ENCODE measurements at regions not wholly inside any gene's neighbourhood (a gene's known extent, or its start where the extent isn't known, plus 50 kb on each side); places are given as distances from the start of the nearest gene placed in this dataset.

DNA sequence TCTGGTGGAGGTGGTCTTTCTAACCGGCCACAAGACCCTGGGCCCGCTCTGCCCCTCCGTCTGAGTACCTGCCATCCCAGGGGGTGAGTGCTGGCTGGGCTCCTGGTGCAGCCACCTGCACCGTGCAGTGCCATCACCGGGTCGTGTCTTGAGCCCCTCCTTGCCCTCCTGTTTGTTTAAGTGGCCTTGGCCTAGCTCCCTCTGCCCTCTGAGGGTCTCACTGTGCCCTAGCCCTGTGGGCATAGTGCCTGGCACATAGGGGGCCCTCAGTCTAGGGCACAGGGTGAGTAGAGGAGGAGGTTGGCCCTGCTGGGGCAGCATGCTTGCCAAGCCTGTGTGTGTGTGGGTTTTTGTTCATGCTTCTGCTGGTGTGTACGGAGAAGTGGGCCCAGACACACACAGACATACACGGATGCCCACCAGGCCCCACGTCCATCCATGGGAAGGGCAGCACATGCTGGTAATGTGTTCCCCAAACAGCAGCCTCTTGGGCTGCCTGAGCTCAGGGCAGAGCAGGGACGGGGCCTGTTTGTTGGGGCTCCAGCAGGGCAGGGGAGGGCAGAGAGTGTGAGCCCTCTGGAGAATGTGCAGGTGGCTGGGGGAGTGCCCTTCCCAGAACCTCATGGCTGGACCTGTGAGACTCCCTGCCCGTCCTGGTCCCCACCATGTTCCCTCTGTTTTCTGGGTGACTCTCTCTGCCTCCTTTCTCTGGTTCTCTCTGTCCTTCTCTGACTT is 94.6 kb downstream of the GLI2 start:
- DNase-seq: no peak

DNA sequence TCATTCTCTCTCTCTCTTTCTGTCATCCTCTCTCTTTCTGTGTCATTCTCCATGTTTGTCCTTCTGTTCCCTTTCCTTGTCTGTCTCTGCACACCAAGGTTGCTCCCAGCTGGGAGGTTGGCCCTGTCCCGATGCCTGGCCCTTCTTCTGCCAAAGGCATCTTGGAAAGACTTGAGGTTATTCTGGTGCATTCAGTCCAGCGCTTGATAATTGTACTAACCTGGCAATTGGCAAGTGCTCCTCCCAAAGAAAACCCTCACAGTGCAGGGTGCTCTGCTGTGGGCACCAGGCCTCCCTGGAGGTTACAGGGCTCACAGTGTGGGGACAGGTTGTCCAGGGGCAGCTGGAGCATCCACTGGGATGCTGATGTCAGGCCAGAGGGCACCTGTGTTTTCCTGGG is 95.4 kb downstream of the GLI2 start:
- no peak for DNase-seq

DNA sequence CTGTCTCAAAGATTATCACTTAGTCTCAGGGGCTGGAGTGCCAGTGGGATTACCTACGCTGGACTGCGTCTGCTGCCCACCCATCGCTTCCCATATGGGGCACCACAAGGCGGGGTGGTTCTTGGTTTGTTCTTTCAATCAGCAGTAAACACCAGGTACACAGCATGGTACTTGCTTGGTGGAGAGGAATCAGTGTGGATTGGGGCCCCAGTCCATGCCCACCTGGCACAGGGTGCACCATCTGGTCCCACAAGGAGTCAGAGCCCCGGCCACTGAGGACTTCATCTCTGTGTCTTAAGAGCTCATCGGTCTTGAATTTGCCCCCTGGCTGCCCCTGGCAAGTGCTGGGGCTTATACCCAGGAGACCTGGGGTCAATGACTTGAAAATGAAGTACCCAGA is 96.2 kb downstream of the GLI2 start:
- DNase-seq: no peak

- DNase-seq: no peak
Measured at GRCh38 chr2:120832296-120833070, 96.8 kb downstream of the GLI2 start.

- no peak for DNase-seq
Measured at GRCh38 chr2:120833127-120833675, 97.5 kb downstream of the GLI2 start.

GRCh38 chr2:120834206-120834605 is 98.5 kb downstream of the GLI2 start:
- no peak for DNase-seq

DNA sequence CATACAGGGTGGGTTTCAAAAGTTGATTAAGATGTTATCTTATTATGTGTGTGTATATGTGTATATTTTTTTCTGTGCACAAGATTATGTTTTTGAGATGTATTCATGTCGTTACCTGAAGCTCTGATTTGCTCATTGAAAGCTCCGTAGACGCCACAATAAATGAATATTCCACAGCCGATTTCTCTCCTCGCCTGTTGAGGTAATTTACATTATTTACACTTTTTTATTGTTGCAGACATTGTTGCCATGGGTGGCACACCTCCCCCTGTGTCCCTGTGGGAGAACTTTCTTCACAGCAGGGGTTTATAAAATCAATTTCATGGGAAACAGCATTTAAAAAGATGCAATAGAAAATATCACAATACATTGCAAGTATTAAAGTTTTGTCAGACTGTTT is 100.6 kb downstream of the GLI2 start:
- DNase-seq: no peak

DNA sequence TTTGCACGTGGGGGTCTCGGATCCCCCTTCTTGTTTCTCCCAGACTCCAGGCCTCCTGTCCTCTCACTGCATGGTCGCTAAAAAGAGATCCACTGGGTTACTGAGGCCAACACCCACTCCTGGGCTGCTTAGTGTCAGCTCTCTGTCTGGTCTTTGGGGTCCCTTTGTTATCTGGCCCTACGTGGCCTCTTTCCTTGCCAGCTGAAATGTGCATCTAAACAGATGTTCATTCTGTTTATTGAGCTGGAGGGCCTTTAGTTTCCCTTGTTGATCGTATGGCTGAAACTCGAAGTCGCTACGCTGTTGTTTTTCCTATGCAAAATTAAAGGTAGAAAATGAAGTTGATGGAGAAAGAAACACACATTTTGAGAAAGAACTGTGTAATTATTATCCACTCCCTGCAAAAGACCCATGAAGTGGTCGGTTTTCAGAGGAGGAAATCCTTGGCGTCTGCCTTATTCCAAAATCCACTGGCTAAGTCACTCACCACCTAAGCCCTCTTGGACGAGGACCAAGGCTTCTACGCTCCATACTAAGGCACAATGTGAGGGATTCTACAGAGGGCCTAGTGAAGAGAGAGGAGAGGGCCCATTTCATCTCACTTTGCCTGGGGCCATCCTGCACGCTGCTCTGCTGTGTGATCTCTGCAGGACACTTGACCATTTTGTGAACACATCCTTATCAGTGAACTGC is 105.3 kb downstream of the GLI2 start:
- no peak for DNase-seq

- no peak for DNase-seq
Measured at GRCh38 chr2:120842456-120843439, 107.1 kb downstream of the GLI2 start.

DNA sequence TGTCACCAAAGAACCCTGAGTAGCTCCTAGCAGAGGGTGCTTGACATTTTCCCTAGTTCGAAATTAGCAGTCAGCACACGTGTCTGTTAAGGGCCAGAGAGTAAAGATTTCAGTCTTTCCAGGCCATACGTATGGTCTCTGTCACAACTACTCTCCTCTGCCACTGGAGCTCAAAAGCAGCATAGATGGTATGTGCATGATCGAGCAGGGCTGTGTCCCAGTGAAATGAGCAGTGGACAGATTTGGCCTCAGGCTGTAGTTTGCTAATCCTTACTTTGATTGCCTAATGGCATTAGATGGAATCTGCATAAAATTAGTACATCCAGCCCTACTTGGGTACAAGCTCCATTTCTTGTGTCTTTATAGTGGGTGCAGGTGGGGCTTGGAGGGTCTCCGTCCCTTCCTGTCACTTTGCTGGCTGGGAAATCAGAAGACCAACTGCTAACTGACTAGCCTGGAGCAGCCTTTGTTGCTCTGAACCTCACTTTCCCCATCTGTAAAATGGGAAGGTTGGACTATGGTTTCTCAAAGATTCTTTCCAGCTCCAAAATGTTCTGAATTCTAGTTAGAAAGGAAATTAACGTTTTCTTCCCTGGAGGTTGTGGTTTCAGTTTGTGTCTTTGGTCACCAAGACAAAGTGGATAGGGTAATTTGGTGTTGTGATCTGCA is 108.5 kb downstream of the GLI2 start:
- no peak for DNase-seq

- no peak for DNase-seq
Measured at GRCh38 chr2:120845277-120845676, 109.6 kb downstream of the GLI2 start.

- DNase-seq: no peak
Measured at GRCh38 chr2:120846406-120847095, 110.9 kb downstream of the GLI2 start.

- DNase-seq: no peak
Measured at GRCh38 chr2:120847700-120848321, 112.1 kb downstream of the GLI2 start.

DNA sequence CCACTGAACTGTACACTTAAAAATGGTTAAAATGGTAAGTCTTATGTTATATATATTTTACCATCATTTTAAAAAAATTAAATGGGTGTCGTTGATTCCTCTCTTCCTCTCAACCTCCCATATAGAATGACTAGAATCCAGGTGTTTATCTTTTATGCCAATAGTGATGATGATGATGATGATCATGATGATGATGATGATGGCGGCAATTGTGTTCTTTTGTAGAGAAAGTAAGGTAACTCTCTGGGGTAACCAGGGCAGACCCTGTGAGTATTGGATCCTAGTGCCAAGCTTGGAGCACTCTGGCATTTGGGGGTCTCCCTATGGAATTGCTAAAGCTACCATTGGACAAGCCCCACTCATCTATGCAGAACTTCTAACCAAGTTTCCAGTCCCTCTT is 113.6 kb downstream of the GLI2 start:
- DNase-seq: no peak

DNA sequence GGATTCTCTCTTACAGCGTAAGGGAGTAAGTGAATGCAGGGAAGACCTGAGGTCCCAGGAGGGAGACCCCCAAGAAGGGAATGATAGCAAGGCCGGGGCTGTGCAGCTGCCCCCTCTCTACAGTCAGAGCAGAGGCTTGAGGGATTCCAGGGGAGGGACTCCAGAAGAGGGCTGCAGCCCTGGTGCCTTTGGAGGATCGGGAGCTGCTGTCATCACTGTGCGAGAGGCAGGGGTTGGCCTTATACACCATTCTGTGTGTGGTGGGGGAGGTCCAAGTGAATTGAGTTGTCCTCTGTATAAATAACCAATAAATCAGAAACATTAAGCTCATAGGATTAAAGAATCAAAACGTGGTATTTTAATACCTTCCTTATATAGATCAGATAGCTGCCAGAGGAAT is 114.9 kb downstream of the GLI2 start:
- DNase-seq: no peak

DNA sequence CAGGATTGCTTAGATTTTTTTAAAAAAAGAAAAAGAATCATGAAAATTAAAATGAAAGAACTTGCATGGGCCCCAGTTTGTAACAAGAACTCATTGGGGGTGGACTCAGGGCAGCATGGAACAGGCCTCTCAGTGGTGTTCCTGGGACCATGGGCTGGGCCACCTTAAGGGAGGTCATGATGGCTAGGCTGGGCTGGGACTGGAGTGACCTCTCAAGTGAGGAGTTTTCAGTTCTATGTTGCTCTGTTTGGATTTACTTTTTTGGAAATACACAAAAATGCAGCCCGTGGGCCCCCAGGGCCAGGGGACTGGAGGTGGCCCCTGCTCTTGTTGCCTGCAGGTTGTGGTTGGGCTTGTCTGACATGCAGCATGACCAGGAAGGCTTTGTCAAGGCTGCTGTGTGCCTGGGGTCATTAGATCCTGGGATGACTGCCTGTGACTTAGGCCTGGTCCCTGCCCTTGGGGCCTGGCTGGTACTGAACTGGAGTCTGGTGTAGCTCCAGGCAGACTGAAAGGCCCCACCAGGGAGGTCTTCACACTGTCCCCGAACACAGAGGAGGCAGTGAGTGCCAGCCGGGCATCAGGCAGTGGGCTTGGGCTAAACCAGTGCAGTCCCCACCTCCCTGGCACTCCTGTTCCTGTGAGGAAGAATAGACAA is 115.6 kb downstream of the GLI2 start:
- no peak for DNase-seq

DNA sequence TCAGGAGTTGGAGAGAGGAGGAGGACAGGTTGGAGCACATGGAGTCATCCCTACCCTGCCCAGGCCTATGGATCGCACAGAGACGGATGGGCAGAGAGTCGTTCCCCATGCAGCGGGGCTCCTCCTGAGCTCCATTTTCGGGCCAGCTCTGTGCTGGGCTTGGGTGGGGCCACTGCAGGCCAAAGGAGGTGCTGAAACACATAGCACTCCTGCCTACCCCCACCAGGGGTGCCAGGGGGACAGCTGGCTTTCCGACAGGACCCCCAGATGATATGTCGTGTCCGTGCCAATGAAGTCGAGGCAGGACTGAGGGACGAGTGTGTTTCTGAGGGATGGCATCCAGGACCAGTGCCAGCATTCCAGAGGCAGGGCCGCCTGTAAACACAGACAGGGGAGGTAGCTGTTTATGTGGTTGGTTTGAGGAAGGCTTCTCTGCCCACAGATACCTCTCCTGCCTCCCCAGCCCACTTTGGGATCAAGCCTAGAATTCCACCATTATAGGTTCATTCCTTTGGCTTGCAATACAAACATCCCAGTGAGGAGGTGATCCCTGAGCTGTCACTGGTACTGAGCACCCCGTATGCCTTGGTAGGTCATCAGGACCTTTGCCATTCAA is 116.6 kb downstream of the GLI2 start:
- DNase-seq: no peak

DNA sequence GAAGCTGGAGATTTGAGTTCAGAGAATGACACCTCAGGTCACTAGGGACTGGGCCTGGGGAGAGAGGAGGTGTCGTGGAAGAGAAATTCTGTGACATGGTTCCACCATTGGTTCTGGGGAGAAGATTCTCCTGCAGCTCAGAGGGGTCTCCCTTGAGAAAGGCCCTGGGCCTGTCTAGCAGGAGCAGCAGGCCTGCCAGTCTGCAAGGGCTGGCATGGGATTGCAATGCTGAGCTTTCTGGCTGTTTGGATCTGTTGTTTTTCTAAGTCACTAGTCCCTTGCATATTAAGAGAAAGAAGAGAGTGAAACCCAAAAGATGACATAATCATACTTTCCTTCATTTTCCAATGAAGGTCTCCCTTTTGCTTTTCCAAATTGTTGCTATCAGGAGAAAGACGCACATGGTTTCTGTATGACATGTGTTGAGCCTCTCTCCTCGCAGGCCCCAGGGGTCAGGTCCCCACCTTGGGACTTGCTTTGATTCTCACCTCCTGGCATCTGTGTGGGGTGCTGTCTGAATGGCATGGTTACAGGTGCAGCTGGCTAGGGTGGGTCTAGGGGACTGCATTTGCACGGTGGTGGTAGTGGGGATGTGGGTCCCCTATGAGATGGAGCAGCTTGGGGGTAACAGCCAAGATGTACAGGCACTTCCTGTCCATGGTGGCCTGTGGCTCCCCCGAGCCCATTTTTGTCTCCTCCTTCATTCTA is 117.8 kb downstream of the GLI2 start:
- no peak for DNase-seq

Measured in CD4-positive, alpha-beta T cell treated with Interleukin-4 for 1 hour (primary cell).